Testis (tissue), 2 donors: ENCODE measurements at regions not wholly inside any gene's neighbourhood (a gene's known extent, or its start where the extent isn't known, plus 50 kb on each side); places are given as distances from the start of the nearest gene placed in this dataset.

ENCODE experiments used
- CTCF ChIP-seq, 3 experiments: fragments of 450-650 bp in 2 of 3; fragments of 200-600 bp in 1 of 3; sonication (generic) in 1 of 3; IDR thresholded peaks; one replicate each; pipeline ENCODE4 v1.5.1; 2016 to 2019; ENCODE audit warnings: antibody characterized with exemption in 3 of 3, mild to moderate bottlenecking in 2 of 3, moderate library complexity in 1 of 3
- POLR2A ChIP-seq: fragments of 450-650 bp; IDR thresholded peaks from one replicate; pipeline ENCODE4 v1.6.1; 2017; ENCODE audit warnings: antibody characterized with exemption, mild to moderate bottlenecking, moderate library complexity

GRCh38 chr2:167859676-167860075 is 387.7 kb downstream of the STK39 start:
- TF ChIP-seq POLR2A: no peak
- no peak for TF ChIP-seq CTCF (IDR thresholded peaks at IDR 0.05)
